Activated CD8-positive, alpha-beta memory T cell treated with anti-CD3 and anti-CD28 coated beads, Interleukin-2, amount 50 U/mL, for 4 hours (primary cell): ENCODE measurements at regions not wholly inside any gene's neighbourhood (a gene's known extent, or its start where the extent isn't known, plus 50 kb on each side); places are given as distances from the start of the nearest gene placed in this dataset.

Source experiments
- DNase-seq: peaks from one replicate; pipeline ENCODE4 v3.0.0-alpha.2; 2020

GRCh38 chr12:111072299-111072698 lies 151.9 kb upstream of the MYL2 start:
- DNase-seq, result no peak

- no peak for DNase-seq
Measured at GRCh38 chr12:111069886-111070285, 149.5 kb upstream of the MYL2 start.

- peak; percentile 28 for DNase-seq
Measured at GRCh38 chr12:111068290-111068689, 147.9 kb upstream of the MYL2 start.

- no peak for DNase-seq
Measured at GRCh38 chr12:111067498-111067897, 147.1 kb upstream of the MYL2 start.

GRCh38 chr12:111066744-111067437 lies 146.5 kb upstream of the MYL2 start:
- no peak for DNase-seq

GRCh38 chr12:111064982-111065381 lies 144.6 kb upstream of the MYL2 start:
- DNase-seq, result no peak

- no peak for DNase-seq
Measured at GRCh38 chr12:111064154-111064553, 143.8 kb upstream of the MYL2 start.

GRCh38 chr12:111063295-111064026 lies 143.1 kb upstream of the MYL2 start:
- DNase-seq, result no peak

- no peak for DNase-seq
Measured at GRCh38 chr12:111057701-111058425, 137.5 kb upstream of the MYL2 start.

GRCh38 chr12:111056618-111057521 lies 136.5 kb upstream of the MYL2 start:
- DNase-seq, result peak; percentile 46

GRCh38 chr12:111055181-111055880 lies 135.0 kb upstream of the MYL2 start:
- no peak for DNase-seq

- DNase-seq, result no peak
Measured at GRCh38 chr12:111048991-111049390, 128.6 kb upstream of the MYL2 start.

GRCh38 chr12:111046896-111047295 lies 126.5 kb upstream of the MYL2 start:
- no peak for DNase-seq

GRCh38 chr12:111045941-111046340 lies 125.6 kb upstream of the MYL2 start:
- DNase-seq, result no peak

GRCh38 chr12:111041091-111041490 lies 120.7 kb upstream of the MYL2 start:
- DNase-seq, result no peak

- no peak for DNase-seq
Measured at GRCh38 chr12:111040690-111041089, 120.3 kb upstream of the MYL2 start.

- no peak for DNase-seq
Measured at GRCh38 chr12:111038941-111039340, 118.6 kb upstream of the MYL2 start.

GRCh38 chr12:111038077-111038476 lies 117.7 kb upstream of the MYL2 start:
- DNase-seq, result no peak

GRCh38 chr12:111037047-111037446 lies 116.7 kb upstream of the MYL2 start:
- DNase-seq, result no peak

GRCh38 chr12:111035578-111036301 lies 115.4 kb upstream of the MYL2 start:
- no peak for DNase-seq

- no peak for DNase-seq
Measured at GRCh38 chr12:111034886-111035577, 114.7 kb upstream of the MYL2 start.
